GM23338 (cell line): ENCODE measurements at regions not wholly inside any gene's neighbourhood (a gene's known extent, or its start where the extent isn't known, plus 50 kb on each side); places are given as distances from the start of the nearest gene placed in this dataset.
"Not testable (repeated sequence)": the region's sequence is repeated elsewhere in the genome, so short reads cannot be mapped to it uniquely, and the experiment has no call there.

Experiments
- CTCF ChIP-seq, 2 experiments: fragments of 200-600 bp in 1 of 2; sonication (generic) in 1 of 2; conservative IDR thresholded peaks; 2 replicates each; pipeline versions ENCODE4 v1.5.1 to v1.6.1; 2016 to 2017; ENCODE audit warnings: antibody characterized with exemption in 2 of 2, low read depth in 2 of 2, mild to moderate bottlenecking in 2 of 2, moderate library complexity in 1 of 2
- EZH2 ChIP-seq: fragments of 200-600 bp; sonication (generic); IDR thresholded peaks from one replicate; pipeline ENCODE4 v1.8.0; 2017; ENCODE audit warnings: antibody characterized with exemption, mild to moderate bottlenecking, low read depth; ENCODE audit not compliant: unreplicated experiment
- EZH2phosphoT487 ChIP-seq: fragments of 200-600 bp; sonication (generic); IDR thresholded peaks from one replicate; pipeline ENCODE4 v1.8.1; 2018; ENCODE audit warnings: antibody characterized with exemption; ENCODE audit not compliant: unreplicated experiment
- JUNB ChIP-seq: IDR thresholded peaks from one replicate; pipeline ENCODE4 v1.6.1; 2016; ENCODE audit warnings: antibody characterized with exemption; ENCODE audit not compliant: unreplicated experiment
- POLR2AphosphoS5 ChIP-seq: IDR thresholded peaks from 2 replicates; pipeline ENCODE4 v1.6.1; 2016; ENCODE audit warnings: antibody characterized with exemption, low read depth
- STAT1 ChIP-seq: IDR thresholded peaks from one replicate; pipeline ENCODE4 v1.6.1; 2016; ENCODE audit warnings: antibody characterized with exemption; ENCODE audit not compliant: unreplicated experiment
- TF ChIP-seq, protein P1 (sequence below): IDR thresholded peaks from one replicate; pipeline ENCODE4 v1.6.1; 2018; ENCODE audit warnings: antibody characterized with exemption; ENCODE audit not compliant: unreplicated experiment

DNA sequence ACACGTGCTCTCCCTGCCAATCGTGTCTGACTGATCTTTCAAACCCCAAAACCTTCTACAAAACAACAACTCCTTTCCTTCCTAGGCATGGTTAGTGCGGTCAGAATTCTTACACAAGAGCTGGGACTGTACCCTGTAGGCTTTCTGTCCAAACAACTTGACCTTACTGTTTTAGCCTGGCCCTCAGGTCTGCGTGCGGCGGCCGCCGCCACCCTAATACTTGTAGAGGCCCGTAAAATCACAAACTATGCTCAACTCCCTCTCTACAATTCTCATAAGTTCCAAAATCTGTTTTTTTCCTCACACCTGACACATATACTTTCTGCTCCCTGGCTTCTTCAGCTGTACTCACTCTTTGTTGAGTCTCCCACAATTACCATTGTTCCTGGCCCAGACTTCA, 814.3 kb upstream of the VRK2 start:
- not testable (repeated sequence) for TF ChIP-seq CTCF (conservative IDR thresholded peaks at IDR 0.05; ENCODE audit: low read depth in 2 of 2); POLR2AphosphoS5; JUNB; EZH2; EZH2phosphoT487; STAT1
- TF ChIP-seq, protein P1, sequence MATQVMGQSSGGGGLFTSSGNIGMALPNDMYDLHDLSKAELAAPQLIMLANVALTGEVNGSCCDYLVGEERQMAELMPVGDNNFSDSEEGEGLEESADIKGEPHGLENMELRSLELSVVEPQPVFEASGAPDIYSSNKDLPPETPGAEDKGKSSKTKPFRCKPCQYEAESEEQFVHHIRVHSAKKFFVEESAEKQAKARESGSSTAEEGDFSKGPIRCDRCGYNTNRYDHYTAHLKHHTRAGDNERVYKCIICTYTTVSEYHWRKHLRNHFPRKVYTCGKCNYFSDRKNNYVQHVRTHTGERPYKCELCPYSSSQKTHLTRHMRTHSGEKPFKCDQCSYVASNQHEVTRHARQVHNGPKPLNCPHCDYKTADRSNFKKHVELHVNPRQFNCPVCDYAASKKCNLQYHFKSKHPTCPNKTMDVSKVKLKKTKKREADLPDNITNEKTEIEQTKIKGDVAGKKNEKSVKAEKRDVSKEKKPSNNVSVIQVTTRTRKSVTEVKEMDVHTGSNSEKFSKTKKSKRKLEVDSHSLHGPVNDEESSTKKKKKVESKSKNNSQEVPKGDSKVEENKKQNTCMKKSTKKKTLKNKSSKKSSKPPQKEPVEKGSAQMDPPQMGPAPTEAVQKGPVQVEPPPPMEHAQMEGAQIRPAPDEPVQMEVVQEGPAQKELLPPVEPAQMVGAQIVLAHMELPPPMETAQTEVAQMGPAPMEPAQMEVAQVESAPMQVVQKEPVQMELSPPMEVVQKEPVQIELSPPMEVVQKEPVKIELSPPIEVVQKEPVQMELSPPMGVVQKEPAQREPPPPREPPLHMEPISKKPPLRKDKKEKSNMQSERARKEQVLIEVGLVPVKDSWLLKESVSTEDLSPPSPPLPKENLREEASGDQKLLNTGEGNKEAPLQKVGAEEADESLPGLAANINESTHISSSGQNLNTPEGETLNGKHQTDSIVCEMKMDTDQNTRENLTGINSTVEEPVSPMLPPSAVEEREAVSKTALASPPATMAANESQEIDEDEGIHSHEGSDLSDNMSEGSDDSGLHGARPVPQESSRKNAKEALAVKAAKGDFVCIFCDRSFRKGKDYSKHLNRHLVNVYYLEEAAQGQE: not testable (repeated sequence)
